H9 (cell line): ENCODE measurements at regions not wholly inside any gene's neighbourhood (a gene's known extent, or its start where the extent isn't known, plus 50 kb on each side); places are given as distances from the start of the nearest gene placed in this dataset.

Experiments
- DNase-seq: peaks from one replicate; pipeline ENCODE4 v3.0.0-alpha.2; 2017
- H2AFZ ChIP-seq: one replicate; pipeline ENCODE4 v1.6.1; 2013; ENCODE audit warnings: mild to moderate bottlenecking, low read length, control low read depth, moderate library complexity
- H2AK5ac ChIP-seq: 2 replicates; pipeline ENCODE4 v1.6.1; 2013; ENCODE audit warnings: low read length, control low read depth, mixed read lengths; ENCODE audit not compliant: insufficient read length
- H2BK120ac ChIP-seq: one replicate; pipeline ENCODE4 v1.6.1; 2013; ENCODE audit warnings: low read depth, mild to moderate bottlenecking, low read length, control low read depth, inconsistent platforms; ENCODE audit not compliant: poor library complexity, severe bottlenecking
- H2BK12ac ChIP-seq: 2 replicates; pipeline ENCODE4 v1.6.1; 2013; ENCODE audit warnings: low read length, control low read depth, mixed read lengths, low read depth; ENCODE audit not compliant: insufficient read length
- H2BK15ac ChIP-seq: 2 replicates; pipeline ENCODE4 v1.6.1; 2013; ENCODE audit warnings: low read depth, low read length, control low read depth
- H2BK20ac ChIP-seq: one replicate; pipeline ENCODE4 v1.6.1; 2013; ENCODE audit warnings: low read depth, mild to moderate bottlenecking, low read length, control low read depth, inconsistent platforms; ENCODE audit not compliant: poor library complexity, severe bottlenecking
- H2BK5ac ChIP-seq: 2 replicates; pipeline ENCODE4 v1.6.1; 2013; ENCODE audit warnings: low read length, control low read depth, mixed read lengths; ENCODE audit not compliant: insufficient read length
- H3K14ac ChIP-seq: 2 replicates; pipeline ENCODE4 v1.6.1; 2013; ENCODE audit warnings: low read length, control low read depth; ENCODE audit not compliant: insufficient read depth
- H3K18ac ChIP-seq: 2 replicates; pipeline ENCODE4 v1.6.1; 2013; ENCODE audit warnings: low read depth, mild to moderate bottlenecking, mixed read lengths, low read length, control low read depth; ENCODE audit not compliant: insufficient read length
- H3K23ac ChIP-seq: 2 replicates; pipeline ENCODE4 v1.6.1; 2013; ENCODE audit warnings: low read length, control low read depth, mixed read lengths, low read depth; ENCODE audit not compliant: insufficient read length
- H3K23me2 ChIP-seq: 2 replicates; pipeline ENCODE4 v1.6.1; 2013; ENCODE audit warnings: low read depth, mild to moderate bottlenecking, mixed read lengths, low read length, control low read depth; ENCODE audit not compliant: insufficient read length, poor library complexity, severe bottlenecking
- H3K27ac ChIP-seq: 2 replicates; pipeline ENCODE4 v1.5.1; 2013; ENCODE audit warnings: low read length, control low read depth, mixed read lengths, low read depth; ENCODE audit not compliant: insufficient read length
- H3K27me3 ChIP-seq: 2 replicates; pipeline ENCODE4 v1.6.1; 2013; ENCODE audit warnings: low read length, control low read depth, inconsistent platforms; ENCODE audit not compliant: insufficient read depth
- H3K4ac ChIP-seq: 2 replicates; pipeline ENCODE4 v1.6.1; 2013; ENCODE audit warnings: low read depth, mild to moderate bottlenecking, control low read depth, inconsistent platforms, low read length, moderate library complexity
- H3K4me1 ChIP-seq: 2 replicates; pipeline ENCODE4 v1.6.1; 2013; ENCODE audit warnings: low read length, control low read depth, inconsistent platforms; ENCODE audit not compliant: insufficient read depth
- H3K4me2 ChIP-seq: 2 replicates; pipeline ENCODE4 v1.6.1; 2013; ENCODE audit warnings: low read length, control low read depth, mixed read lengths; ENCODE audit not compliant: insufficient read length, insufficient read depth
- H3K56ac ChIP-seq: 2 replicates; pipeline ENCODE4 v1.6.1; 2013; ENCODE audit warnings: low read depth, mild to moderate bottlenecking, mixed read lengths, low read length, control low read depth; ENCODE audit not compliant: insufficient read length
- H3K79me1 ChIP-seq: 2 replicates; pipeline ENCODE4 v1.6.1; 2013; ENCODE audit warnings: low read depth, mild to moderate bottlenecking, moderate library complexity, low read length, control low read depth, inconsistent platforms; ENCODE audit not compliant: insufficient read depth, poor library complexity, severe bottlenecking
- H3K79me2 ChIP-seq: 2 replicates; pipeline ENCODE4 v1.6.1; 2013; ENCODE audit warnings: low read length, control low read depth, inconsistent platforms; ENCODE audit not compliant: insufficient read depth
- H3K9ac ChIP-seq: 2 replicates; pipeline ENCODE4 v1.6.1; 2013; ENCODE audit warnings: low read length, control low read depth, mixed read lengths; ENCODE audit not compliant: insufficient read length; ENCODE audit errors: extremely low read depth
- H3K9me3 ChIP-seq: one replicate; pipeline ENCODE4 v1.6.1; 2013; ENCODE audit warnings: low read depth, low read length, inconsistent platforms; ENCODE audit not compliant: control insufficient read depth
- H3T11ph ChIP-seq: one replicate; pipeline ENCODE4 v1.6.1; 2013; ENCODE audit warnings: mild to moderate bottlenecking, low read length, control low read depth, inconsistent platforms
- H4K20me1 ChIP-seq: one replicate; pipeline ENCODE4 v1.6.1; 2013; ENCODE audit not compliant: control insufficient read depth, insufficient read length, insufficient read depth
- H4K5ac ChIP-seq: 2 replicates; pipeline ENCODE4 v1.6.1; 2013; ENCODE audit warnings: low read depth, mild to moderate bottlenecking, mixed read lengths, low read length, control low read depth; ENCODE audit not compliant: insufficient read length
- H4K8ac ChIP-seq: replicated peaks from 2 replicates; pipeline ENCODE4 v1.6.1; 2013; ENCODE audit warnings: low read length, control low read depth, mixed read lengths, low read depth; ENCODE audit not compliant: insufficient read length
- H4K91ac ChIP-seq: 2 replicates; pipeline ENCODE4 v1.6.1; 2013; ENCODE audit warnings: low read depth, mild to moderate bottlenecking, moderate library complexity, mixed read lengths, low read length, control low read depth; ENCODE audit not compliant: insufficient read length
- H3K27ac Mint-ChIP-seq, 3 experiments: 2 replicates in 2 of 3; 3 replicates in 1 of 3; pipeline ENCODE4 v1.8.0; 2020 to 2021; ENCODE audit warnings: mixed read lengths in 3 of 3, mild to moderate bottlenecking in 1 of 3, moderate library complexity in 1 of 3
- H3K27me3 Mint-ChIP-seq: 2 replicates; pipeline ENCODE4 v1.8.0; 2021; ENCODE audit warnings: low read depth, mild to moderate bottlenecking, moderate library complexity, mixed read lengths
- H3K36me3 Mint-ChIP-seq, 3 experiments: 2 replicates in 2 of 3; 3 replicates in 1 of 3; pipeline ENCODE4 v1.8.0; 2020 to 2021; ENCODE audit warnings: low read depth in 3 of 3, mixed read lengths in 3 of 3; ENCODE audit not compliant: insufficient read depth in 1 of 3
- H3K4me1 Mint-ChIP-seq, 2 experiments: 2 replicates each; pipeline ENCODE4 v1.8.0; 2020; ENCODE audit warnings: mixed read lengths in 2 of 2
- H3K4me3 Mint-ChIP-seq, 2 experiments: 2 replicates in 1 of 2; 3 replicates in 1 of 2; pipeline ENCODE4 v1.8.0; 2020 to 2021; ENCODE audit warnings: mild to moderate bottlenecking in 2 of 2, mixed read lengths in 2 of 2, moderate library complexity in 1 of 2
- H3K9me3 Mint-ChIP-seq, 2 experiments: 2 replicates in 1 of 2; 3 replicates in 1 of 2; pipeline ENCODE4 v1.8.0; 2020; ENCODE audit warnings: mild to moderate bottlenecking in 2 of 2, mixed read lengths in 2 of 2, moderate library complexity in 1 of 2
- WGBS: extraction: QIAGEN DNeasy Blood & Tissue Kit; methylation state at CpG from one replicate; pipeline ENCODE4 v1.1.7; 2013; ENCODE audit warnings: missing lambda C conversion rate, low lambda C conversion rate, mixed read lengths; ENCODE audit not compliant: insufficient read length; ENCODE audit errors: extremely low coverage; 5-methylcytosine and 5-hydroxymethylcytosine counted together
- TF ChIP-seq, protein P1 (sequence below): fragments of 200-600 bp; sonication (generic); conservative IDR thresholded peaks from 3 replicates; pipeline ENCODE4 v1.8.0; 2021; ENCODE audit warnings: antibody characterized with exemption, mild to moderate bottlenecking

DNA sequence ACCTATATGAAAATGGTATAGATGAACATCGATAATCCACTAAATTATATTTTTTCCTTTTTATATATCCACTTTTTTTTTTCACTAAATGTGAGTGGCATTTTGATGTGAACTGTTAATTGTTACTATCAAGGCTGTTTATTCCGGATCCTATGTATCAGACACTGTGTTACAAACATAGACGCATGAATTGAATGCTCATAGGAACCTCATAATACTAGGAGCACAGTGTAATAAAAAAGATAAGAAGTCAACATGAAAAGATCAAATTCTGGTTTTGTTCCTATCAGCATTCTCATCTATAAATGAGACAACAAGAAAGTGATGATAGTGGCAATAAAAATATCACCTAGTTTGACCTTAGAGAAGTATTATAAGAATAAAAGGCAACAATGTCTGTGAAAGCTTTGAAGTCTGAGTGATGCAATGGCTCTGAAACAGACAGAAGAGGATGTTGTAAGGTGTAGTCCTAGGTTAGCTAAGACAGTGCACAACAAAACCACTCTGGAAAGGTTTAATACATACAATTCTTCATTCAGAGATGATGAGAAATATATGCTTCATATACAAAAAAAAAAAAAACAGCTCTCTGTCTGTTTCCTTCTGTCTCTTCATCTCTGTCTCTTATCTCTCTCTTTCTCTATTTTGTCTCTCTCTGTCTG, 148.6 kb upstream of the NLGN4X start:
- no peak overlapping the region for H3K14ac ChIP-seq
- no peaks in the 10 kb centered on the region for H3K9me3 ChIP-seq
- no peaks in the 10 kb centered on the region for H3K79me1 ChIP-seq
- TF ChIP-seq, protein P1, sequence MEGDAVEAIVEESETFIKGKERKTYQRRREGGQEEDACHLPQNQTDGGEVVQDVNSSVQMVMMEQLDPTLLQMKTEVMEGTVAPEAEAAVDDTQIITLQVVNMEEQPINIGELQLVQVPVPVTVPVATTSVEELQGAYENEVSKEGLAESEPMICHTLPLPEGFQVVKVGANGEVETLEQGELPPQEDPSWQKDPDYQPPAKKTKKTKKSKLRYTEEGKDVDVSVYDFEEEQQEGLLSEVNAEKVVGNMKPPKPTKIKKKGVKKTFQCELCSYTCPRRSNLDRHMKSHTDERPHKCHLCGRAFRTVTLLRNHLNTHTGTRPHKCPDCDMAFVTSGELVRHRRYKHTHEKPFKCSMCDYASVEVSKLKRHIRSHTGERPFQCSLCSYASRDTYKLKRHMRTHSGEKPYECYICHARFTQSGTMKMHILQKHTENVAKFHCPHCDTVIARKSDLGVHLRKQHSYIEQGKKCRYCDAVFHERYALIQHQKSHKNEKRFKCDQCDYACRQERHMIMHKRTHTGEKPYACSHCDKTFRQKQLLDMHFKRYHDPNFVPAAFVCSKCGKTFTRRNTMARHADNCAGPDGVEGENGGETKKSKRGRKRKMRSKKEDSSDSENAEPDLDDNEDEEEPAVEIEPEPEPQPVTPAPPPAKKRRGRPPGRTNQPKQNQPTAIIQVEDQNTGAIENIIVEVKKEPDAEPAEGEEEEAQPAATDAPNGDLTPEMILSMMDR = no peak
- H3K23ac ChIP-seq = no peak overlapping the region
- no peak overlapping the region for H2BK20ac ChIP-seq
- no peak overlapping the region for H3T11ph ChIP-seq
- H2BK12ac ChIP-seq = no peak overlapping the region
- no peaks in the 10 kb centered on the region for H3K27me3 ChIP-seq
- H4K8ac ChIP-seq = no peak overlapping the region
- H2BK120ac ChIP-seq = no peak overlapping the region
- H2BK5ac ChIP-seq = no peak overlapping the region
- H2BK15ac ChIP-seq = no peak overlapping the region
- no peak overlapping the region for H3K27ac ChIP-seq
- no peaks in the 10 kb centered on the region for H4K20me1 ChIP-seq
- H3K4me2 ChIP-seq = no peak overlapping the region
- WGBS = no CpG with 5 or more reads among the region's 3 CpGs
- no peaks in the 10 kb centered on the region for H3K23me2 ChIP-seq
- Mint-ChIP-seq H3K9me3 (no peaks in the 10 kb centered on the region; a peak in 1 of 5 replicates), H3K27me3 (no peaks in the 10 kb centered on the region; the same call in 1 of the 2 replicates), H3K27ac (no peak overlapping the region), H3K36me3 (peaks cover 0 to 6% (median 0%) of the 10 kb centered on the region in 3 experiments; a peak in 3 of 7 replicates), H3K4me1 (peaks cover 14 to 20% of the 10 kb centered on the region in 2 experiments), H3K4me3 (no peak overlapping the region)
- no peak overlapping the region for H3K4ac ChIP-seq
- no peaks in the 10 kb centered on the region for H3K4me1 ChIP-seq
- no peak overlapping the region for H4K91ac ChIP-seq
- no peak overlapping the region for H3K9ac ChIP-seq
- no peaks in the 10 kb centered on the region for H3K79me2 ChIP-seq
- no peak overlapping the region for H4K5ac ChIP-seq
- no peak overlapping the region for H3K18ac ChIP-seq
- DNase-seq = no peak
- no peak overlapping the region for H2AK5ac ChIP-seq
- H2AFZ ChIP-seq = no peak overlapping the region
- H3K56ac ChIP-seq = no peak overlapping the region
